Limb (tissue), 2 donors: ENCODE measurements at regions not wholly inside any gene's neighbourhood (a gene's known extent, or its start where the extent isn't known, plus 50 kb on each side); places are given as distances from the start of the nearest gene placed in this dataset.

Experiments
- DNase-seq, 2 donors: peaks; one replicate each; pipeline ENCODE4 v3.0.0-alpha.2; 2016; ENCODE audit errors: extremely low spot score in 2 of 2

DNA sequence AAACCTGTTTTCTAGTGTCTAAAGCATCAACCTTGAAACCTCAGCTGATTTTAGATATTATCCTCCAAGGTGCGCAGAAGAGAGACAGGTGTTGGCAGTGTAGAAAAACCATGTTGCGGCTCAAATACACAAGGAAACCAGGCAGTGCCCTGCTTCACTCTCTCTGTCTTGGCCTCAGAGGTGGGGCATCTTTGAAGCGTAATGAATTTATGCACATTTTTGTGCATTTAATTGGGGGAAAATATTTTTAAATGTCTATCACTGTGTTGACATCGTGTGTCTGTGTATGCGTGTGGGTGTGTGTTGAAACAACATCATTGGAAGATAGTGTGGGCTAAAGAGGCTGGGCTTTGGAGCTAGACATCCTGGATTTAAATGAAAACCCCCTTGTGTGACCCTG, 334.0 kb upstream of the CHD6 start:
- DNase-seq = no peak

GRCh38 chr20:41951615-41952014, 333.4 kb upstream of the CHD6 start:
- DNase-seq = no peak

DNA sequence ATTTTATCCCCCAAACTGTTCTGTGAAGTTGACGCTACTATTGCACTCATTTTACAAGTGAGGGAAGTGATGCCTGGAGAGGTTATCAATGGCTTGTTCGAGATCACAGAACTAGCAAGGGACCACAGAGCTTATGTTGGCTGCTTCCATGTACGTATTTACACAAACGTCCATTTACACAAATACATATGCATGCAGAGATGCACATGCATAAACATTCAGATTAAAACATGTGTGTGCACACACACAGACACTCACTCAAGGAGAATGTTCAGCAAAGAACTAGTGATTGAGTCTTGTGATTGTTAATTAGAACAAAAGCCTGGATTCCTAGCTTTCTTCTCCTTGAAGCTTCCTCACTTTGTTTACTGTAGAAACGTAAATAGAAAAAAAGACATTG, 321.5 kb upstream of the CHD6 start:
- DNase-seq = no peak

GRCh38 chr20:41938353-41938752, 320.2 kb upstream of the CHD6 start:
- DNase-seq = no peak

- DNase-seq = no peak
These were observed 317.1 kb upstream of the CHD6 start for GRCh38 chr20:41935259-41935791.

- no peak for DNase-seq
These were observed 314.3 kb upstream of the CHD6 start for GRCh38 chr20:41932431-41932830.

- DNase-seq = no peak
These were observed 309.5 kb upstream of the CHD6 start for GRCh38 chr20:41927655-41928054.

DNA sequence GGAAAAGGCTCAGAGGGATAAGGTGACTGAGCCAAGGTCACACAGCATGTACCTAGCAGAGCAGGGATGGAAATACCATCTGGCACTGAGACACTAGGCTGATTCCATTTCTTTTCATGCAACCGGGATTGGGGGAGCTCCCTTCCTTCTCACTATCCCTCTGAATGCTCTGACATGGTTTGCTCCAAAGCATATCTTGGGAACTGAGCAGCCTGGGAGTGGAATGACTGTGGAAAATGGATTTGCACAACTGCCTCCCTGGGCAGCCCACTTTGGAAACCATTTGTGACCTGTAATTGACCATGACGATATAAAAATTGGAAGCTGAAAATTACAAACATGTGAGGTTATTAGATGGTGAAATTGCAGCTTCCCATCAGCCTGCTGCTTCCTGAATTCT, 309.0 kb upstream of the CHD6 start:
- peak in 1 of 2 donors; percentile 51 for DNase-seq

GRCh38 chr20:41925476-41925875, 307.3 kb upstream of the CHD6 start:
- DNase-seq = no peak

DNA sequence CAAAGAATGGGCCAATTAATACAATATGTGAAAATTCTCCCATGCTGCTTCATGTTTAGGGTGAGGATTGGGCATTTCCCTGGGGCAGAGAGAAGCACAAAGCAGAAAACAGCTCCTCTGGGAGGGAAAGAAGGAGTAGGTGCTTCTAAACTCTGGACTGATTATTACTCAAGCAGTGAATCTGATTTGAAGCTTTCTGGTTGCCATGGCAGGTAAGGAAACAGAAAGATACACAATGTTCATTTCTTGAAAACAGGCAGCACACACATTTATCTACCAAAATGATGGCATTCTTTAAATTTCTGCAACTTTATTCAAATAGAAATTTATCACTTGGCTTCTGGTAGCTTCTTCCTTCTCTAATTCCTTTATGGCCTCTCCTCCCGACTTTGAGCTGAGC, 305.4 kb upstream of the CHD6 start:
- no peak for DNase-seq

DNA sequence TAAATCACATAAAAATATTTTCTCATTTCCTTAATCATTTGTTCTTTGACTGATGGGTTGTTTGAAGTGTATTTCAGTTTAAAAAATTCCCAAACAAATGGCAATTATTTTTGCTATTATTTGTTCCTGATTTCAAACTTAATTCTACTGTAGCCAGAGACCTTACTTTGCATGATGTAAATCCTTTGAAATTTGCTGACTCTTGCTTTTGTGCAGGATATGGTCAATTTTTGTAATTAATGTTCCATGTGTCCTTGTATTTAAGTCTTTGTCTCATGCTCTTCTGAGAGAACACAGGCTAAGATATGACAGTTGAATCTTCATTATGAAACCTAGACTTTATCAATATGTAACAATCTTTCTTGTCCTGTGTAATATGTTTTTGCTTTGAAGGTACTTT, 295.0 kb upstream of the CHD6 start:
- no peak for DNase-seq

GRCh38 chr20:41910558-41910957, 292.4 kb upstream of the CHD6 start:
- no peak for DNase-seq

GRCh38 chr20:41905199-41905598, 287.0 kb upstream of the CHD6 start:
- peak in 1 of 2 donors; percentile 51 for DNase-seq

GRCh38 chr20:41903586-41903985, 285.4 kb upstream of the CHD6 start:
- DNase-seq = no peak

GRCh38 chr20:41902346-41902745, 284.2 kb upstream of the CHD6 start:
- DNase-seq = no peak

DNA sequence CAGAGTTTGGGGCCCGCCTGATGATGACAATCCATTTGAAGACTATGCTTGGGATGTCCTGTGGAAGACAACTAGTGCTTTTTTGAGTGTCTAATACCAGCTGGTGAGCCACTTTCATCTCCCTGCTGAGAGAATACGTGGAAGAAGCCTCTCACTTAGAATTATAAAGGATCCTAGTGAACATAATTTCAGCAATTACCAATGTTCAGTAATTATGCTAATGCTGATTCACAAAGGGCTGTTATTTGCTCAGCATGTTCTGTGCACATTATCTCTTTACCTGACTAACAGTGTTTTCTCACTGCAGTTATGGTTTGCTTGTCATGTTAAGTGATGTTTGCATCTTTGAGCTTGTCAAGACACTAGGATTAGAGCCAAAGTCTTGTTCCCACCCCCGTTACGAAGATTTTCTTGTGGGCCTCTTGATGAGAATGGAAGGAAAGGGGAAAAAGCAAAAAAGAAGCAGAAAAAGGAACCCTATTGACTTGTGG, 282.1 kb upstream of the CHD6 start:
- no peak for DNase-seq

GRCh38 chr20:41897708-41898107, 279.5 kb upstream of the CHD6 start:
- no peak for DNase-seq

DNA sequence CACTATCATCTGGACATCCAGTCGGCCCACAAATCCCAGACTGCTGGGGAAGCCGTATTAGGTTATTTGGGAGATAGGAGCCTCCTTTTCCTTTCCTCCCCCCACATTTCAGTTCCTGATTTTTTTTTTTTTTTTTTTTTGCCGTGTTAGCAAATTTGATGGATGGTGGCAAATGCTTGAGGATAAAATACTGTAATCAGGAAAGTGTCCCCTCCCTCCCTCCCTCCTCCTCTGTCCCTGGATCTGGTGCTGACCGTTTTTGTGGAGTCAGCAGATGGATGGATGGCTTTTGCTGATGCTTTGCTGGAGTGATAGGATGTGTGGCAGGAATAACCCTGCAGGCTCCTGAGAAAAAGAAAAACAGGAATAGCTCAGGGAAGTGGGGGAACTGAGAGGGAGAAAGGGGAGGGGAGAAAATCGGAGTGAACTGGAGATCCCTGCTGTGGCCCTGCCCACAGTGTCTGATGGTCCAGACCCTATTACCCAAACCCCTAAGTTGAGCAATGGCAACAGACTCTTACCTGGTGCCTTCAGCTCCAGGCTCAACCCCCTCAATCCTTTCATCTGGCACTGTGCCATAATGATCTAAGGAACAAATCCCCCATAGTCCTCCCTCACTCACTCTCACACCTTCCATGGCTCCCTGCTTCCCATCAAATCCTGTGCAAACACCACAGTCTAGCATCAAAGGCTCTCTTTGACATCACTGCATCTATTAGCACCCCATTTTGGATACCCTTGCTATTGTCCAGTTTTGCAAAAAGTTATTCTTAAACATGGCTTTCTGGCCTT, 277.3 kb upstream of the CHD6 start:
- no peak for DNase-seq

DNA sequence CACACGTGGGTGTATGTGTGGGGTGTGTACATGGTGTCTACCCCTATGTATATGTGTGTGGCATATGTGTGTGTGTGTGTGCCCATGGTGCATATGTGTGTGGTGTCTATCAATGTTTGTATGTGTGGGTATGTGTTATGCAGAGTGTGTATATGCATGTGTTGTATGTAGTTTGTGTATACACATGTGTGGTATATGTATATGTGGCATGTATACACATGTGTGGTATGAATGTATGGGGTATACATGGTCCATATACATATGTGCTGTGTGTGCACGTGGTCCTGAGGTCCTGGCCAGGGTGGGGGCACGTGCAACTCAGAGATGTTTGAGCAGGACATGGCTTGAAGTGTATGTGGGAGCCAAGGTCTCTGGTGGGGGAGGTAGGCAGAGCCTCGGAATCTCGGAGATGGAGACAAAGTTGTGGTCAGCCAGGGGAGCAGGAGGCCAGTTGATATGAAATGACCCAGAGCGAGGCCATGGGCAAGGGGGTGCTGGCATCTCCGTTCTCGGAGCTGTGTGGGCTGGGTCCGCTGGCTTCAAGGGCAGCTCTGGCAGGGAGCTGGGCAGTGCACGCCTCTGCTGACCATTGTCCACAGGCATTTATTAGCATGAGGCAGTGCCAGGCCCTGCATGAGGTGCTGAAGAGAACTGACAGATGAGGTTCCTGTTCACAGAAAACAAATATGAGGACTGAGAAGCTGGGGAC, 276.2 kb upstream of the CHD6 start:
- no peak for DNase-seq

- no peak for DNase-seq
These were observed 273.9 kb upstream of the CHD6 start for GRCh38 chr20:41892031-41892430.

- DNase-seq = no peak
These were observed 271.7 kb upstream of the CHD6 start for GRCh38 chr20:41889844-41890224.

GRCh38 chr20:41889126-41889843, 271.1 kb upstream of the CHD6 start:
- DNase-seq = peak in 1 of 2 donors; percentile 40
